Stomach (tissue), 8 donors: ENCODE measurements at regions not wholly inside any gene's neighbourhood (a gene's known extent, or its start where the extent isn't known, plus 50 kb on each side); places are given as distances from the start of the nearest gene placed in this dataset.

Experiments used
- DNase-seq, 2 donors: peaks; one replicate each; pipeline versions ENCODE4 v3.0.0 to v3.0.0-alpha.2; 2013 to 2019
- H3K27ac ChIP-seq, 5 donors: fragments of 200-600 bp in 4 of 5; sonication (generic) in 4 of 5; one replicate each; pipeline ENCODE4 v1.5.1; 2013 to 2019; ENCODE audit warnings: mild to moderate bottlenecking in 1 of 5, moderate library complexity in 1 of 5
- H3K27me3 ChIP-seq, 3 donors: fragments of 200-600 bp; sonication (generic); one replicate each; pipeline ENCODE4 v1.5.1; 2017 to 2019; ENCODE audit warnings: mixed run types in 1 of 3
- H3K36me3 ChIP-seq, 4 donors: fragments of 200-600 bp; sonication (generic); 1 replicate in 3 of 4; 2 replicates in 1 of 4; pipeline ENCODE4 v1.5.1; 2016 to 2019
- H3K4me1 ChIP-seq, 4 donors: fragments of 200-600 bp; sonication (generic); one replicate each; pipeline ENCODE4 v1.5.1; 2016 to 2019
- H3K4me3 ChIP-seq, 4 donors: fragments of 200-600 bp; sonication (generic) in 3 of 4; one replicate each; pipeline ENCODE4 v1.5.1; 2016 to 2019; ENCODE audit warnings: mild to moderate bottlenecking in 1 of 4
- H3K9me3 ChIP-seq, 4 donors: fragments of 200-600 bp; sonication (generic); one replicate each; pipeline ENCODE4 v1.5.1; 2016 to 2019
- CTCF ChIP-seq, 7 experiments: fragments of 450-650 bp in 4 of 7; fragments of 200-600 bp in 3 of 7; sonication (generic) in 3 of 7; IDR thresholded peaks; one replicate each; pipeline ENCODE4 v1.5.1; 2016 to 2019; ENCODE audit warnings: antibody characterized with exemption in 7 of 7, control low read depth in 2 of 7, mild to moderate bottlenecking in 1 of 7
- EP300 ChIP-seq: sonication (generic); formaldehyde crosslinking; IDR thresholded peaks from one replicate; pipeline ENCODE4 v1.6.1; 2017; ENCODE audit warnings: antibody characterized with exemption
- POLR2A ChIP-seq, 4 donors: fragments of 450-650 bp; IDR thresholded peaks; one replicate each; pipeline ENCODE4 v1.6.1; 2016; ENCODE audit warnings: antibody characterized with exemption in 4 of 4, control low read depth in 2 of 4, mild to moderate bottlenecking in 1 of 4, moderate library complexity in 1 of 4
- POLR2AphosphoS5 ChIP-seq, 3 donors: sonication (generic); formaldehyde crosslinking; IDR thresholded peaks; one replicate each; pipeline ENCODE4 v1.6.1; 2016; ENCODE audit warnings: antibody characterized with exemption in 3 of 3
- WGBS, 5 donors: extraction: QIAGEN DNeasy Blood & Tissue Kit in 3 of 5; methylation state at CpG; one replicate each; pipeline versions ENCODE4 v1.1.5 to v1.1.7; 2013 to 2018; 5-methylcytosine and 5-hydroxymethylcytosine counted together
- intact Hi-C: fragments of 100-400 bp; cut with DNase I; formaldehyde crosslinking; loops from one replicate; pipeline ENCODE4 v1.15.1; 2023; ENCODE audit warnings: low total_unique reads
- donor health status: healthy with polysubstance abuse.
- donor health status: Bipolar disorder and iron deficiency.
- donor health status: healthy.

DNA sequence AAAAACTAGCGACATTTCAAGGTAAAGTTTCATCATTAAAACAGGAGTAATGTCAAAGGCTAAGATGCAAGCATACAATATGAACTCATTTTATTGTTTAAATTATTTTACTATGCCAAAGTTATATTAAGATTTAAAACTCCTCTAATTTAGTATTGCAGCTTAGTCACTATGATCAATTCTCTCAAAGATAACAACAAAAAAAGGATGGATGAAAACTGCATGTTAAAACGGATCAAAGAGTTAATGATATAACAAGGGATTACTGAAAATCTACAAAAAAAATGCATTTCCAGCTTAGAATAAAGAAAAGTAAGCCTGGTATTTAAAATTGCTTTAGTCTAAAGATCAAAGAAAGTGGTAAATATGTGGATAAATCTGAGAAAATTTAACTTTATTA is 587.8 kb upstream of the PCDH20 start:
- intact Hi-C loops = no loop called here
- 44 to 56% (median 50%) methylated on average over 2 of the region's 2 CpGs for WGBS, 5 donors
- Histone ChIP-seq H3K4me1 (no peaks in the 10 kb centered on the region), H3K36me3 (no peaks in the 10 kb centered on the region), H3K27ac (no peak overlapping the region), H3K9me3 (peaks cover 0 to 7% (median 0%) of the 10 kb centered on the region in 4 donors), H3K27me3 (no peaks in the 10 kb centered on the region), H3K4me3 (no peak overlapping the region)
- no peak for DNase-seq
- TF ChIP-seq EP300 (no peak), POLR2AphosphoS5 (IDR thresholded peaks at IDR 0.05) (no peak), POLR2A (IDR thresholded peaks at IDR 0.05) (no peak), CTCF (IDR thresholded peaks at IDR 0.05) (no peak)

- Histone ChIP-seq H3K27ac (no peak overlapping the region), H3K9me3 (peaks cover 0 to 11% (median 0%) of the 10 kb centered on the region in 4 donors), H3K4me1 (no peaks in the 10 kb centered on the region), H3K36me3 (no peaks in the 10 kb centered on the region), H3K27me3 (no peaks in the 10 kb centered on the region), H3K4me3 (no peak overlapping the region)
- TF ChIP-seq POLR2A (IDR thresholded peaks at IDR 0.05) (no peak), CTCF (IDR thresholded peaks at IDR 0.05) (no peak), EP300 (no peak), POLR2AphosphoS5 (IDR thresholded peaks at IDR 0.05) (no peak)
- intact Hi-C loops = no loop called here
- DNase-seq = no peak
- WGBS, 5 donors = 85 to 96% (median 92%) methylated on average over 1 of the region's 1 CpG
Measured at GRCh38 chr13:61994174-61994573, 578.5 kb upstream of the PCDH20 start.

DNA sequence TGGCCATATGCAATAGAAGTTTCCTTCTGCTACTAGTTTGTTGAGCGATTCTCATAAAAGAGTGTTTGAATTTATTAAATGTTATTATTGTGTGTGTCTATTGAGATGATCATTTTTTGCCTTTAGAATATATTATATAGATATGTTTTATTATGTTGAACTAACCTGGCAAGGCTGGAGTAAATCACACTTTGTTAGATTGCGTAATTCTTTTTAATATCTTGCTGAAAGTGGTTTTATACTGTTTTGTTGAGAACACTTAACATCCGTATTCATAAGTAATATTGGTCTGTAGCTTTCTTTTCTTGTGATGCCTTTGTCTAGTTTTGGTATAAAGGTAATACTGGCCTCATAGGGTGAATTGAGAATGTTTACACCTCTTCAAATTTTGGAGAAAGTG is 574.3 kb upstream of the PCDH20 start:
- H3K27ac ChIP-seq = no peak overlapping the region
- 88 to 94% (median 91%) methylated on average over 3 of the region's 3 CpGs for WGBS, 5 donors
- H3K4me1 ChIP-seq = no peaks in the 10 kb centered on the region
- TF ChIP-seq POLR2A (IDR thresholded peaks at IDR 0.05) = no peak
- TF ChIP-seq CTCF (IDR thresholded peaks at IDR 0.05) = no peak
- TF ChIP-seq POLR2AphosphoS5 (IDR thresholded peaks at IDR 0.05) = no peak
- TF ChIP-seq EP300 = no peak
- intact Hi-C loops = no loop called here
- no peak for DNase-seq
- no peaks in the 10 kb centered on the region for H3K36me3 ChIP-seq
- H3K4me3 ChIP-seq = no peak overlapping the region
- no peaks in the 10 kb centered on the region for H3K9me3 ChIP-seq
- no peaks in the 10 kb centered on the region for H3K27me3 ChIP-seq

GRCh38 chr13:61988810-61989209 is 573.2 kb upstream of the PCDH20 start:
- H3K9me3 ChIP-seq = no peaks in the 10 kb centered on the region
- intact Hi-C loops = no loop called here
- WGBS, 5 donors = 34 to 43% (median 39%) methylated on average over 2 of the region's 2 CpGs

More at GRCh38 chr13:61988810-61989209, 573.2 kb upstream of the PCDH20 start:
- DNase-seq = no peak
- H3K4me1 ChIP-seq = no peaks in the 10 kb centered on the region
- H3K27ac ChIP-seq = no peak overlapping the region
- H3K27me3 ChIP-seq = no peaks in the 10 kb centered on the region
- TF ChIP-seq POLR2A (IDR thresholded peaks at IDR 0.05) (no peak), EP300 (no peak), CTCF (IDR thresholded peaks at IDR 0.05) (no peak), POLR2AphosphoS5 (IDR thresholded peaks at IDR 0.05) (no peak)
- no peaks in the 10 kb centered on the region for H3K36me3 ChIP-seq
- no peak overlapping the region for H3K4me3 ChIP-seq
